Common myeloid progenitor, CD34-positive (primary cell): ENCODE measurements at regions not wholly inside any gene's neighbourhood (a gene's known extent, or its start where the extent isn't known, plus 50 kb on each side); places are given as distances from the start of the nearest gene placed in this dataset.
"Not testable (repeated sequence)": the region's sequence is repeated elsewhere in the genome, so short reads cannot be mapped to it uniquely, and the experiment has no call there.

Experiments used
- CTCF ChIA-PET: fragments of 350-600 bp; sonication (Branson Sonifier 250); formaldehyde crosslinking; loops from one replicate; lab custom pipeline; 2021; ENCODE audit warnings: antibody characterized with exemption; lab: Charles Lee
- POLR2A ChIA-PET: fragments of 350-600 bp; sonication (Branson Sonifier 250); formaldehyde crosslinking; loops from one replicate; lab custom pipeline; 2021; ENCODE audit warnings: antibody characterized with exemption; lab: Charles Lee
- DNase-seq, 3 donors: peaks; one replicate each; pipeline versions ENCODE4 v3.0.0 to v3.0.0-alpha.2; 2013
- H3K27ac ChIP-seq, 2 experiments: 1 replicate in 1 of 2; 2 replicates in 1 of 2; pipeline ENCODE4 v1.7.0; 2013; ENCODE audit warnings: inconsistent platforms in 2 of 2, low read length in 2 of 2, mild to moderate bottlenecking in 2 of 2, low read depth in 1 of 2, moderate library complexity in 1 of 2; ENCODE audit not compliant: severe bottlenecking in 2 of 2, insufficient read depth in 1 of 2, poor library complexity in 1 of 2
- H3K27me3 ChIP-seq, 5 experiments: replicated peaks in 2 of 5; 1 replicate in 3 of 5; 2 replicates in 2 of 5; pipeline versions ENCODE4 v1.6.1 to v1.7.0; 2013; ENCODE audit warnings: low read length in 4 of 5, mild to moderate bottlenecking in 2 of 5, moderate library complexity in 2 of 5, inconsistent platforms in 1 of 5; ENCODE audit not compliant: insufficient read depth in 5 of 5, control insufficient read depth in 4 of 5
- H3K36me3 ChIP-seq, 4 experiments: 1 replicate in 2 of 4; 2 replicates in 2 of 4; pipeline versions ENCODE4 v1.6.1 to v1.7.0; 2013; ENCODE audit warnings: low read length in 3 of 4, control low read depth in 1 of 4, mild to moderate bottlenecking in 1 of 4; ENCODE audit not compliant: control insufficient read depth in 4 of 4, insufficient read depth in 4 of 4
- H3K4me1 ChIP-seq, 4 experiments: 1 replicate in 3 of 4; 2 replicates in 1 of 4; pipeline versions ENCODE4 v1.6.1 to v1.7.1; 2013; ENCODE audit warnings: low read length in 3 of 4, mild to moderate bottlenecking in 3 of 4, control low read depth in 1 of 4, inconsistent platforms in 1 of 4, moderate library complexity in 1 of 4; ENCODE audit not compliant: control insufficient read depth in 4 of 4, insufficient read depth in 4 of 4; ENCODE audit errors: control extremely low read depth in 1 of 4
- H3K4me3 ChIP-seq, 7 experiments: 1 replicate in 4 of 7; 2 replicates in 3 of 7; pipeline versions ENCODE4 v1.5.1 to v1.7.0; 2013; ENCODE audit warnings: mild to moderate bottlenecking in 7 of 7, low read length in 6 of 7, moderate library complexity in 6 of 7, inconsistent platforms in 2 of 7, low read depth in 2 of 7, control low read depth in 1 of 7; ENCODE audit not compliant: insufficient read depth in 4 of 7, control insufficient read depth in 1 of 7; ENCODE audit errors: extremely low read depth in 1 of 7
- H3K9me3 ChIP-seq, 5 experiments: 1 replicate in 4 of 5; 2 replicates in 1 of 5; pipeline versions ENCODE4 v1.6.1 to v1.7.1; 2013; ENCODE audit warnings: low read length in 4 of 5, mild to moderate bottlenecking in 2 of 5, inconsistent platforms in 1 of 5, low read depth in 1 of 5, moderate library complexity in 1 of 5; ENCODE audit not compliant: control insufficient read depth in 4 of 5, insufficient read depth in 2 of 5; ENCODE audit errors: control extremely low read depth in 1 of 5
- WGBS: methylation state at CpG from one replicate; pipeline ENCODE4 v1.1.5; 2013; ENCODE audit not compliant: insufficient coverage; 5-methylcytosine and 5-hydroxymethylcytosine counted together

GRCh38 chr17:70375813-70376770 lies 206.8 kb downstream of the KCNJ2 start:
- Histone ChIP-seq H3K4me1 (no peaks in the 10 kb centered on the region), H3K9me3 (no peaks in the 10 kb centered on the region), H3K36me3 (no peaks in the 10 kb centered on the region), H3K4me3 (no peak overlapping the region), H3K27me3 (no peaks in the 10 kb centered on the region), H3K27ac (no peak overlapping the region)
- DNase-seq = no peak
- POLR2A ChIA-PET = no interaction called here
- CTCF ChIA-PET = no interaction called here
- 100% methylated on average over 1 of the region's 4 CpGs for WGBS

- POLR2A ChIA-PET = no interaction called here
- CTCF ChIA-PET = no interaction called here
- Histone ChIP-seq H3K9me3 (no peaks in the 10 kb centered on the region), H3K36me3 (no peaks in the 10 kb centered on the region), H3K4me1 (no peaks in the 10 kb centered on the region), H3K27me3 (no peaks in the 10 kb centered on the region), H3K4me3 (no peak overlapping the region), H3K27ac (no peak overlapping the region)
- DNase-seq = no peak
- 83% methylated on average over 3 of the region's 4 CpGs for WGBS
These were observed 208.3 kb downstream of the KCNJ2 start for GRCh38 chr17:70377654-70378053.

GRCh38 chr17:70378076-70378475 lies 208.7 kb downstream of the KCNJ2 start:
- ChIA-PET CTCF (no interaction called here), POLR2A (no interaction called here)
- no peak for DNase-seq
- Histone ChIP-seq H3K36me3 (no peaks in the 10 kb centered on the region), H3K27ac (no peak overlapping the region), H3K4me3 (no peak overlapping the region), H3K4me1 (no peaks in the 10 kb centered on the region), H3K27me3 (no peaks in the 10 kb centered on the region), H3K9me3 (no peaks in the 10 kb centered on the region)

GRCh38 chr17:70379945-70380344 lies 210.6 kb downstream of the KCNJ2 start:
- ChIA-PET CTCF (no interaction called here), POLR2A (no interaction called here)
- Histone ChIP-seq H3K27ac (no peak overlapping the region), H3K36me3 (no peaks in the 10 kb centered on the region), H3K4me3 (no peak overlapping the region), H3K9me3 (no peaks in the 10 kb centered on the region), H3K27me3 (no peaks in the 10 kb centered on the region), H3K4me1 (no peaks in the 10 kb centered on the region)
- DNase-seq = no peak
- WGBS = 100% methylated on average over 2 of the region's 3 CpGs

- H3K4me1 ChIP-seq, H3K4me3 ChIP-seq, POLR2A ChIA-PET, DNase-seq, CTCF ChIA-PET, H3K27ac ChIP-seq, H3K27me3 ChIP-seq, H3K36me3 ChIP-seq, H3K9me3 ChIP-seq: not testable (repeated sequence)
- 96% methylated on average over 11 of the region's 15 CpGs for WGBS
These were observed 212.6 kb downstream of the KCNJ2 start for GRCh38 chr17:70381916-70382315.

GRCh38 chr17:70388326-70388725 lies 219.0 kb downstream of the KCNJ2 start:
- ChIA-PET POLR2A (no interaction called here), CTCF (no interaction called here)
- no peaks in the 10 kb centered on the region for H3K4me1 ChIP-seq
- no peak overlapping the region for H3K4me3 ChIP-seq
- H3K27ac ChIP-seq = no peak overlapping the region
- H3K36me3 ChIP-seq = no peaks in the 10 kb centered on the region
- no peaks in the 10 kb centered on the region for H3K27me3 ChIP-seq
- H3K9me3 ChIP-seq = no peaks in the 10 kb centered on the region
- DNase-seq = no peak

- H3K36me3 ChIP-seq, H3K27ac ChIP-seq, H3K27me3 ChIP-seq, POLR2A ChIA-PET, CTCF ChIA-PET, H3K9me3 ChIP-seq, H3K4me1 ChIP-seq, H3K4me3 ChIP-seq, DNase-seq: not testable (repeated sequence)
- WGBS = 93% methylated on average over 17 of the region's 23 CpGs
These were observed 220.0 kb downstream of the KCNJ2 start for GRCh38 chr17:70389232-70389757.
